Ovary (tissue), 3 donors: ENCODE measurements at regions not wholly inside any gene's neighbourhood (a gene's known extent, or its start where the extent isn't known, plus 50 kb on each side); places are given as distances from the start of the nearest gene placed in this dataset.

ENCODE experiments used
- CTCF ChIP-seq, 3 donors: fragments of 450-650 bp in 2 of 3; fragments of 200-600 bp in 1 of 3; IDR thresholded peaks; one replicate each; pipeline versions ENCODE4 v1.5.1 to v1.8.0; 2016 to 2022; ENCODE audit warnings: antibody characterized with exemption in 3 of 3, mild to moderate bottlenecking in 1 of 3
- EP300 ChIP-seq: sonication (generic); formaldehyde crosslinking; IDR thresholded peaks from one replicate; pipeline ENCODE4 v1.6.1; 2017; ENCODE audit warnings: antibody characterized with exemption
- POLR2A ChIP-seq: fragments of 450-650 bp; IDR thresholded peaks from one replicate; pipeline ENCODE4 v1.6.1; 2017; ENCODE audit warnings: antibody characterized with exemption, mild to moderate bottlenecking, moderate library complexity
- donor health status: DM: no; HTN: no; CAD: no.

DNA sequence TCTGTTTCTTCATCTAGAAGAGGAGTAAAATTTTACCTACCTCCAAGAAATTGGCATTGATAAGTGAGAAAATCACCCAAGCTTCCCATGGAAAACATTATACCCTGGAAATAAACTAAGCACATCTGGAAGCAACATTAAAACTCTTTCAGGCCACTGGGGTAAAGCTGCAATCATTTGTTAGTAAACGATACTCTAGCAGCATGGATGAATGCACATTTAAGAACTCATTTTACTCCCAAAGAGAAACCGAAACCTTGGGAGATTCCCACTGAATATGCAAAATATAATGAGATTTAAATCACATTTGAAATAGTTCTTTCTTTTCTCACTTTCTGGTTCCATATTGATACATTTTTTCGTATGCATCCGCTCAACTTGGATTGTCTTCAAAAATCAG lies 467.5 kb downstream of the EFNA5 start:
- TF ChIP-seq CTCF (IDR thresholded peaks at IDR 0.05) (no peak), POLR2A (no peak), EP300 (no peak)
